ENCODE measurements at regions not wholly inside any gene's neighbourhood (a gene's known extent, or its start where the extent isn't known, plus 50 kb on each side); places are given as distances from the start of the nearest gene placed in this dataset.

DNA sequence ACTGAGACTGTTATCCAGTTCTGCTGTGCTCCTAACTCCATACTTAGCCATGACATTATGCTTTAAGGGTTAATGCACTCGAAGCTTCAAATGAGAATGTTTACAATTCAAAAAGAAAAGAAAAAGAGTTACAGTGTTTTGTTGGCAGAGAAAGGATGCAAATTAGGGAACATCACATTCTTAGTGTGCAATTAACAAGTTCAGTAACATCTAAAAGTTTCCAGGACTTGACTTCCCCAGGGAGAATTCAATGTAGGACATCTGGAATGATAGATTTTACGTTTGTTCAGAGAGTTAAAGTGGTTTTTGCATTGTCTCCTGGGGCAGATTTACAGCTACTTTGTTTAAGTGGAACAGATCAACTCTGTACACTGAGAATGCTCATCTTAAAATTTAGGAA, 525.2 kb downstream of the LIG4 start:
- DNase-seq (ENCODE audit: low spot score) (no peak), ATAC-seq (no peak)
- TF ChIP-seq NR2C2 (CRISPR knock-in tag; IDR thresholded peaks at IDR 0.05) (no peak), ZNF121 (CRISPR knock-in tag; IDR thresholded peaks at IDR 0.05) (no peak), MXD4 (CRISPR knock-in tag; IDR thresholded peaks at IDR 0.05; ENCODE audit: borderline replicate concordance) (no peak), JAZF1 (CRISPR knock-in tag; IDR thresholded peaks at IDR 0.05) (no peak), TEAD1 (CRISPR knock-in tag; IDR thresholded peaks at IDR 0.05) (no peak), NR3C1 (CRISPR knock-in tag; conservative IDR thresholded peaks at IDR 0.05; ENCODE audit: low read depth) (no peak)
- TF ChIP-seq, protein P1, sequence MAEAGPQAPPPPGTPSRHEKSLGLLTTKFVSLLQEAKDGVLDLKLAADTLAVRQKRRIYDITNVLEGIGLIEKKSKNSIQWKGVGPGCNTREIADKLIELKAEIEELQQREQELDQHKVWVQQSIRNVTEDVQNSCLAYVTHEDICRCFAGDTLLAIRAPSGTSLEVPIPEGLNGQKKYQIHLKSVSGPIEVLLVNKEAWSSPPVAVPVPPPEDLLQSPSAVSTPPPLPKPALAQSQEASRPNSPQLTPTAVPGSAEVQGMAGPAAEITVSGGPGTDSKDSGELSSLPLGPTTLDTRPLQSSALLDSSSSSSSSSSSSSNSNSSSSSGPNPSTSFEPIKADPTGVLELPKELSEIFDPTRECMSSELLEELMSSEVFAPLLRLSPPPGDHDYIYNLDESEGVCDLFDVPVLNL (CRISPR knock-in tag; IDR thresholded peaks at IDR 0.05; ENCODE audit: borderline replicate concordance, low read depth) = no peak
- Mint-ChIP-seq H3K36me3 (peaks cover 3% of the 10 kb centered on the region; the same call in 1 of the 2 replicates), H3K4me3 (no peak overlapping the region), H3K4me1 (peaks cover 20% of the 10 kb centered on the region), H3K9me3 (peaks cover 11% of the 10 kb centered on the region), H3K27ac (no peak overlapping the region), H3K27me3 (ENCODE audit: low read depth) (no peaks in the 10 kb centered on the region)
- ChIA-PET POLR2A (no interaction called here), CTCF (no interaction called here)

DNA sequence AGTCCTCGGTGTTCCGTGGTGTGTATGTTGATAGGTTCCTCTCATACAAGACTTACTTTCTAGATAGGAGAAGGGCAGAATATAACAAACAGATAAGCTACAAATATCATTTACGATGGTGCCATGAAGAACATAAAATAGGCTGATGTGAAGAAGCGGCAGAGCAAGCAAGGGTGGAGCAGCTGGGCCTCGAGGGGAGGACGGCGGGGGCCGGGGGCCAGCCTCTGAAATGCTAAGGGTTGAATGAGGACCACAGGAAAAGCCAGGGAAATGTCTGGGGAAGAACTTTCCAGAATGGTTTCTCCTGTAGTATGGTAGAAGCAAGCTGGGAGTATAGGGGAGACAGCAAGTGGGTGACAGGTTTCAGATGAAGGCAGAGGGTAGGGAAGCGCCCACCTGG, 529.5 kb downstream of the LIG4 start:
- Mint-ChIP-seq H3K36me3 (no peaks in the 10 kb centered on the region), H3K27ac (no peak overlapping the region), H3K9me3 (peaks cover 6% of the 10 kb centered on the region), H3K27me3 (ENCODE audit: low read depth) (no peaks in the 10 kb centered on the region), H3K4me3 (no peak overlapping the region), H3K4me1 (peaks cover 25% of the 10 kb centered on the region)
- TF ChIP-seq ZNF121 (CRISPR knock-in tag; IDR thresholded peaks at IDR 0.05) (no peak), FOXK1 (CRISPR knock-in tag; IDR thresholded peaks at IDR 0.05) (no peak), TEAD1 (CRISPR knock-in tag; IDR thresholded peaks at IDR 0.05) (no peak), GRHL2 (CRISPR knock-in tag; IDR thresholded peaks at IDR 0.05; ENCODE audit: insufficient replicate concordance, severe bottlenecking) (no peak)
- TF ChIP-seq, protein P2, sequence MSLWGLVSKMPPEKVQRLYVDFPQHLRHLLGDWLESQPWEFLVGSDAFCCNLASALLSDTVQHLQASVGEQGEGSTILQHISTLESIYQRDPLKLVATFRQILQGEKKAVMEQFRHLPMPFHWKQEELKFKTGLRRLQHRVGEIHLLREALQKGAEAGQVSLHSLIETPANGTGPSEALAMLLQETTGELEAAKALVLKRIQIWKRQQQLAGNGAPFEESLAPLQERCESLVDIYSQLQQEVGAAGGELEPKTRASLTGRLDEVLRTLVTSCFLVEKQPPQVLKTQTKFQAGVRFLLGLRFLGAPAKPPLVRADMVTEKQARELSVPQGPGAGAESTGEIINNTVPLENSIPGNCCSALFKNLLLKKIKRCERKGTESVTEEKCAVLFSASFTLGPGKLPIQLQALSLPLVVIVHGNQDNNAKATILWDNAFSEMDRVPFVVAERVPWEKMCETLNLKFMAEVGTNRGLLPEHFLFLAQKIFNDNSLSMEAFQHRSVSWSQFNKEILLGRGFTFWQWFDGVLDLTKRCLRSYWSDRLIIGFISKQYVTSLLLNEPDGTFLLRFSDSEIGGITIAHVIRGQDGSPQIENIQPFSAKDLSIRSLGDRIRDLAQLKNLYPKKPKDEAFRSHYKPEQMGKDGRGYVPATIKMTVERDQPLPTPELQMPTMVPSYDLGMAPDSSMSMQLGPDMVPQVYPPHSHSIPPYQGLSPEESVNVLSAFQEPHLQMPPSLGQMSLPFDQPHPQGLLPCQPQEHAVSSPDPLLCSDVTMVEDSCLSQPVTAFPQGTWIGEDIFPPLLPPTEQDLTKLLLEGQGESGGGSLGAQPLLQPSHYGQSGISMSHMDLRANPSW (CRISPR knock-in tag; conservative IDR thresholded peaks at IDR 0.05; ENCODE audit: low read depth) = no peak
- TF ChIP-seq, protein P3, sequence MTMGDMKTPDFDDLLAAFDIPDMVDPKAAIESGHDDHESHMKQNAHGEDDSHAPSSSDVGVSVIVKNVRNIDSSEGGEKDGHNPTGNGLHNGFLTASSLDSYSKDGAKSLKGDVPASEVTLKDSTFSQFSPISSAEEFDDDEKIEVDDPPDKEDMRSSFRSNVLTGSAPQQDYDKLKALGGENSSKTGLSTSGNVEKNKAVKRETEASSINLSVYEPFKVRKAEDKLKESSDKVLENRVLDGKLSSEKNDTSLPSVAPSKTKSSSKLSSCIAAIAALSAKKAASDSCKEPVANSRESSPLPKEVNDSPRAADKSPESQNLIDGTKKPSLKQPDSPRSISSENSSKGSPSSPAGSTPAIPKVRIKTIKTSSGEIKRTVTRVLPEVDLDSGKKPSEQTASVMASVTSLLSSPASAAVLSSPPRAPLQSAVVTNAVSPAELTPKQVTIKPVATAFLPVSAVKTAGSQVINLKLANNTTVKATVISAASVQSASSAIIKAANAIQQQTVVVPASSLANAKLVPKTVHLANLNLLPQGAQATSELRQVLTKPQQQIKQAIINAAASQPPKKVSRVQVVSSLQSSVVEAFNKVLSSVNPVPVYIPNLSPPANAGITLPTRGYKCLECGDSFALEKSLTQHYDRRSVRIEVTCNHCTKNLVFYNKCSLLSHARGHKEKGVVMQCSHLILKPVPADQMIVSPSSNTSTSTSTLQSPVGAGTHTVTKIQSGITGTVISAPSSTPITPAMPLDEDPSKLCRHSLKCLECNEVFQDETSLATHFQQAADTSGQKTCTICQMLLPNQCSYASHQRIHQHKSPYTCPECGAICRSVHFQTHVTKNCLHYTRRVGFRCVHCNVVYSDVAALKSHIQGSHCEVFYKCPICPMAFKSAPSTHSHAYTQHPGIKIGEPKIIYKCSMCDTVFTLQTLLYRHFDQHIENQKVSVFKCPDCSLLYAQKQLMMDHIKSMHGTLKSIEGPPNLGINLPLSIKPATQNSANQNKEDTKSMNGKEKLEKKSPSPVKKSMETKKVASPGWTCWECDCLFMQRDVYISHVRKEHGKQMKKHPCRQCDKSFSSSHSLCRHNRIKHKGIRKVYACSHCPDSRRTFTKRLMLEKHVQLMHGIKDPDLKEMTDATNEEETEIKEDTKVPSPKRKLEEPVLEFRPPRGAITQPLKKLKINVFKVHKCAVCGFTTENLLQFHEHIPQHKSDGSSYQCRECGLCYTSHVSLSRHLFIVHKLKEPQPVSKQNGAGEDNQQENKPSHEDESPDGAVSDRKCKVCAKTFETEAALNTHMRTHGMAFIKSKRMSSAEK (CRISPR knock-in tag; IDR thresholded peaks at IDR 0.05; ENCODE audit: borderline replicate concordance) = no peak
- TF ChIP-seq, protein P4, sequence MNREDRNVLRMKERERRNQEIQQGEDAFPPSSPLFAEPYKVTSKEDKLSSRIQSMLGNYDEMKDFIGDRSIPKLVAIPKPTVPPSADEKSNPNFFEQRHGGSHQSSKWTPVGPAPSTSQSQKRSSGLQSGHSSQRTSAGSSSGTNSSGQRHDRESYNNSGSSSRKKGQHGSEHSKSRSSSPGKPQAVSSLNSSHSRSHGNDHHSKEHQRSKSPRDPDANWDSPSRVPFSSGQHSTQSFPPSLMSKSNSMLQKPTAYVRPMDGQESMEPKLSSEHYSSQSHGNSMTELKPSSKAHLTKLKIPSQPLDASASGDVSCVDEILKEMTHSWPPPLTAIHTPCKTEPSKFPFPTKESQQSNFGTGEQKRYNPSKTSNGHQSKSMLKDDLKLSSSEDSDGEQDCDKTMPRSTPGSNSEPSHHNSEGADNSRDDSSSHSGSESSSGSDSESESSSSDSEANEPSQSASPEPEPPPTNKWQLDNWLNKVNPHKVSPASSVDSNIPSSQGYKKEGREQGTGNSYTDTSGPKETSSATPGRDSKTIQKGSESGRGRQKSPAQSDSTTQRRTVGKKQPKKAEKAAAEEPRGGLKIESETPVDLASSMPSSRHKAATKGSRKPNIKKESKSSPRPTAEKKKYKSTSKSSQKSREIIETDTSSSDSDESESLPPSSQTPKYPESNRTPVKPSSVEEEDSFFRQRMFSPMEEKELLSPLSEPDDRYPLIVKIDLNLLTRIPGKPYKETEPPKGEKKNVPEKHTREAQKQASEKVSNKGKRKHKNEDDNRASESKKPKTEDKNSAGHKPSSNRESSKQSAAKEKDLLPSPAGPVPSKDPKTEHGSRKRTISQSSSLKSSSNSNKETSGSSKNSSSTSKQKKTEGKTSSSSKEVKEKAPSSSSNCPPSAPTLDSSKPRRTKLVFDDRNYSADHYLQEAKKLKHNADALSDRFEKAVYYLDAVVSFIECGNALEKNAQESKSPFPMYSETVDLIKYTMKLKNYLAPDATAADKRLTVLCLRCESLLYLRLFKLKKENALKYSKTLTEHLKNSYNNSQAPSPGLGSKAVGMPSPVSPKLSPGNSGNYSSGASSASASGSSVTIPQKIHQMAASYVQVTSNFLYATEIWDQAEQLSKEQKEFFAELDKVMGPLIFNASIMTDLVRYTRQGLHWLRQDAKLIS (CRISPR knock-in tag; IDR thresholded peaks at IDR 0.05; ENCODE audit: borderline replicate concordance) = no peak
- TF ChIP-seq, protein P5, sequence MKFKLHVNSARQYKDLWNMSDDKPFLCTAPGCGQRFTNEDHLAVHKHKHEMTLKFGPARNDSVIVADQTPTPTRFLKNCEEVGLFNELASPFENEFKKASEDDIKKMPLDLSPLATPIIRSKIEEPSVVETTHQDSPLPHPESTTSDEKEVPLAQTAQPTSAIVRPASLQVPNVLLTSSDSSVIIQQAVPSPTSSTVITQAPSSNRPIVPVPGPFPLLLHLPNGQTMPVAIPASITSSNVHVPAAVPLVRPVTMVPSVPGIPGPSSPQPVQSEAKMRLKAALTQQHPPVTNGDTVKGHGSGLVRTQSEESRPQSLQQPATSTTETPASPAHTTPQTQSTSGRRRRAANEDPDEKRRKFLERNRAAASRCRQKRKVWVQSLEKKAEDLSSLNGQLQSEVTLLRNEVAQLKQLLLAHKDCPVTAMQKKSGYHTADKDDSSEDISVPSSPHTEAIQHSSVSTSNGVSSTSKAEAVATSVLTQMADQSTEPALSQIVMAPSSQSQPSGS (CRISPR knock-in tag; IDR thresholded peaks at IDR 0.05; ENCODE audit: borderline replicate concordance, low read depth) = no peak
- TF ChIP-seq, protein P6, sequence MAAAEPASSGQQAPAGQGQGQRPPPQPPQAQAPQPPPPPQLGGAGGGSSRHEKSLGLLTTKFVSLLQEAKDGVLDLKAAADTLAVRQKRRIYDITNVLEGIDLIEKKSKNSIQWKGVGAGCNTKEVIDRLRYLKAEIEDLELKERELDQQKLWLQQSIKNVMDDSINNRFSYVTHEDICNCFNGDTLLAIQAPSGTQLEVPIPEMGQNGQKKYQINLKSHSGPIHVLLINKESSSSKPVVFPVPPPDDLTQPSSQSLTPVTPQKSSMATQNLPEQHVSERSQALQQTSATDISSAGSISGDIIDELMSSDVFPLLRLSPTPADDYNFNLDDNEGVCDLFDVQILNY (CRISPR knock-in tag; IDR thresholded peaks at IDR 0.05) = no peak
- TF ChIP-seq, protein P7, sequence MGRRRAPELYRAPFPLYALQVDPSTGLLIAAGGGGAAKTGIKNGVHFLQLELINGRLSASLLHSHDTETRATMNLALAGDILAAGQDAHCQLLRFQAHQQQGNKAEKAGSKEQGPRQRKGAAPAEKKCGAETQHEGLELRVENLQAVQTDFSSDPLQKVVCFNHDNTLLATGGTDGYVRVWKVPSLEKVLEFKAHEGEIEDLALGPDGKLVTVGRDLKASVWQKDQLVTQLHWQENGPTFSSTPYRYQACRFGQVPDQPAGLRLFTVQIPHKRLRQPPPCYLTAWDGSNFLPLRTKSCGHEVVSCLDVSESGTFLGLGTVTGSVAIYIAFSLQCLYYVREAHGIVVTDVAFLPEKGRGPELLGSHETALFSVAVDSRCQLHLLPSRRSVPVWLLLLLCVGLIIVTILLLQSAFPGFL (CRISPR knock-in tag; IDR thresholded peaks at IDR 0.05; ENCODE audit: borderline replicate concordance) = no peak
- ATAC-seq (no peak), DNase-seq (ENCODE audit: low spot score) (no peak)
- ChIA-PET POLR2A (no interaction called here), CTCF (no interaction called here)
